Right kidney (tissue), 1 donor: ENCODE measurements at regions not wholly inside any gene's neighbourhood (a gene's known extent, or its start where the extent isn't known, plus 50 kb on each side); places are given as distances from the start of the nearest gene placed in this dataset.
"Not testable (repeated sequence)": the region's sequence is repeated elsewhere in the genome, so short reads cannot be mapped to it uniquely, and the experiment has no call there.

ENCODE experiments used
- DNase-seq: peaks from one replicate; pipeline ENCODE4 v3.0.0-alpha.2; 2016

- no peak for DNase-seq
These were observed 291.0 kb downstream of the PLOD2 start for GRCh38 chr3:145869958-145870357.

DNA sequence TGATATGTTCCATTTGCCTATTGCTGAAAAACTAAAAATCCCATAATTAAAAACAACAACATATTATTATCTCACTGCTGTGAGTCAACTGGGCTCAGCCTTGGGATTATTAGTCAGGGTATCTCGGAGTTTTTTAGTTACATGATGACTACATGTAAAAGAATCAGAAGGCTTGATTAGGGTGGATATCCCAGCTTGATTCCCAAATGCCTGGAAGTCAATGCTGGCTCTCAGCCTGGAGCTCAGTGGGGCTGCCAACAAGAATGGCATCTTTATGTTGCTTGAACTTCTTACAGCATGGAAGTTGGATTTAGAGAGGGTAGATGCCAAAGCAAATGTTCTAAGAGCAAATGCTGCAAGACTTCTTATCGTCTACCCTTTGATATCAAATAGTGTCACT lies 278.5 kb downstream of the PLOD2 start:
- no peak for DNase-seq

GRCh38 chr3:145889730-145890129 lies 271.3 kb downstream of the PLOD2 start:
- no peak for DNase-seq

DNA sequence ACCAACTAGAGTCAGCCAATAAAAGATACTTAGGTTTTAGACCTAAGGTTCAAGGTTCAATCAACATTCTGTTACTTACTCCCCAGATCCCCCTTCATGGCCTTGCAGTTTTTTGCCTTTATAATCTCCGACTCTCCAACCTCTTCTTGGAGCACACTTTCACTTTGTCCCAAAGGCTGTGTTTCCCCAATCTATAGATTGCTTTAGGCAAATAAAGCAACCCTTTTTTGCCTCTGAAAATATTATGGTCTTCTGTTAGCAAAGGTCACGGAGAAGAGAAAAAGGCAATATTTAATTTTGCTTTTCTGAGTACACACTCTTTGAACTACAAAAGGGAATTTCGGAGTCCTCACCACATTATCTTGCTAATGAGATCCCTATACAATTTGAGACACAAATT lies 268.1 kb downstream of the PLOD2 start:
- no peak for DNase-seq

DNA sequence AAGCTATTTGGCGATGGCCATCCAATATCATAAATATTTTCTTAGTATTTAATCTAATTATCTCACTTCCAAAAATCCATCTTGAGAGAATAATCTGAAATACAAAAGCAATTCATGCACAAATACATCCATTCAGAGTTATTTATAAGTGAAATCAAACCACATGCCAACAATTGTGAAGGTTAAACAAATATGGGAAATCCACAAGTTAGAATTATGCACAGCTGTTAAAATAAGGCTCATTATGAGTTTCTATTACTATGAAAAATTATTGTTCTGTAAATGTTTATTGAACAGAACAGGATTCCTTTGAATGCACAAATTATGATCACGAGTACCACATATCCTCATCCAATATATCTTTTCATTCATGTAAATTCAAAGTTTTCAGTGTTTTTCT lies 267.7 kb downstream of the PLOD2 start:
- DNase-seq: no peak

GRCh38 chr3:145898487-145898886 lies 262.5 kb downstream of the PLOD2 start:
- no peak for DNase-seq

DNA sequence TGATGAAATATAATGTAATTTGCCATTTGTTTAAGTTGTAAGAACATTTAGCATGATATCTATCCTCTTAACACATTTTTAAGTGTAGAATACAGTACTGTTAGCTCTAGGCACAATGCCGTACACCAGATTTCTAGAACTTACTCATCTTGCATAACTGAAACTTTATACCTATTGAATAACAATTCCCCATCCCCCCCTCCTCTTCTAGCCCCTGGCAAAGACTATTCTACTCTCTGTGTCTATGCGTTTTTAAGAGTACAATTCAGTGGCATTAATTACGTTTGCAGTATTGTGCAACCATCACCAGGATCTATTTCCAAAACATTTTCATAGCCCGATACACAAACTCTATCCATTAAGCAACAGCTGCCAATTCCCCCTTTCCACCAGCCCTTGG lies 261.7 kb downstream of the PLOD2 start:
- no peak for DNase-seq

GRCh38 chr3:145900056-145900829 lies 260.7 kb downstream of the PLOD2 start:
- no peak for DNase-seq

DNA sequence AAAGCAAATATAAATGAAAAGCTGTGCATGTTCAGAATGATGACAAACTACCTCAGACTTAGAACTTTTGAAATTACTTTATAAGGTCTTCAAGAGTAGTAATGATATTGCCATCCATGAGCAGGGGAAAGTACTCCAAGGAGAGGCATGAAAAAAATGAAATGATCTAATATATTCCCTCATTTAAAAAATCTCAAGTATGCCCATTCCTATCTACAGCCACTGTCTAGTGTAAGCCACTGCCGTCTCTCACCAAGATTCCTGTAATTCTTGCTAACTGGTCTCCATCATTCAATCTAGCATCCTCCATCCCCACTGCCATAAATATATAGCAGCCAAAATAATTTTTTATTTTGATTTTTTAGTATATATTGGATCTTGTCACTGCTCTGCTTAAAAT lies 258.8 kb downstream of the PLOD2 start:
- no peak for DNase-seq

GRCh38 chr3:145903472-145904013 lies 257.4 kb downstream of the PLOD2 start:
- no peak for DNase-seq

GRCh38 chr3:145904138-145904537 lies 256.8 kb downstream of the PLOD2 start:
- no peak for DNase-seq

DNA sequence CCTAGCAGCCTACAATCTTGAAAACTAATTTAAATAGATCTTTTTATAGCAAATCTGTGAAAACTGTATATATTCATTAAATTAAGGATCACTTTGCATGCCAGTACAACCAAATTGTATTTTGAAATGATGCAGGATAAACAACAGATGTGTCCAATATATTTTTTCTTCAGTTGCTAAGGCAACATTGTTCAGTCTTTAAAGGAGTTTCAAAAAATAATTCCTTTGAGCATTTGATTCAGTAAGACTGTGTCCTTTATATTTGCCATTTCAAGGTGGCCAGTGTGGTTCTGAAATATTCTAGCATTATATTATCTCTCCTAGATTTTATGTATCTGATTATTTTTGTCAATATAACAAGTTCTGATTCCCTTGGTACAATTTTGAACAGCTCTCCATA lies 254.7 kb downstream of the PLOD2 start:
- DNase-seq: no peak

DNA sequence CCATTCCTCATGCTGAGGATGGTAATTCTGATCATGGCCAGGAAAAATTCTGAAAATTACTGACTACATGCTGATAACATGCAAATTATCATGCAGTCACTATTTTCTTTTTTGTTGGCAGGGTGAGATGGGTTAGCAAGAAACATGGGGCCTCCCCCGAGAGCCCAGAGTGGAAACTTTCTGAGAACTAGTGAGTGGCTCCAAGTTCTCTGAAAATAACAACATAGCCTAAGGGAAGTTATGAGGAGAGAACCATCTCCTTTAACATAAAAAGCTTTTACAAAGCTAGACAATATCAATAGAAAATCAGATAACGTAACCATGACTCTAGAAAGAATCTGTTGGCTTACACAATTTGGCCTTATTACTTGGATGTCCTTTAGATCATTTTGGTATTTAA lies 254.2 kb downstream of the PLOD2 start:
- no peak for DNase-seq

- no peak for DNase-seq
These were observed 250.0 kb downstream of the PLOD2 start for GRCh38 chr3:145911016-145911415.

DNA sequence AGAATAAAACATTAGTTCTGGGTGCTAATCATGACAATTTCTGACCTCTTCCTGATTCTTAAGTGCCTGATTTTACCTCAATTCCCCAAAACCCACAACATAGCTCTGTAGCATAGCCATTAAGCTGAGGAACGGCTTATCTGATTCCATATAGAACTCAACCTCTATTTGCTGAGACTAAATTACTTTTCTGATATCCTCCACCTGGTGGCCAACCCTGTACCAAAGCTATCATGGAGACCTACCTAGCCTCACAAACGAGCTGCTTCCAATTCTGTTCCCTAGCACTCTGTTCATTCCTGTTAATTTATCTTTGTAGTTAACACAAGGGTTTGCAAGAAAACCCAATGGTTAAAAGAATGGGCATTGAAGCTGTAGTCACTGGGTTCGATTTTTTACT lies 245.2 kb downstream of the PLOD2 start:
- DNase-seq: no peak

GRCh38 chr3:145927736-145928135 lies 233.2 kb downstream of the PLOD2 start:
- not testable (repeated sequence) for DNase-seq

DNA sequence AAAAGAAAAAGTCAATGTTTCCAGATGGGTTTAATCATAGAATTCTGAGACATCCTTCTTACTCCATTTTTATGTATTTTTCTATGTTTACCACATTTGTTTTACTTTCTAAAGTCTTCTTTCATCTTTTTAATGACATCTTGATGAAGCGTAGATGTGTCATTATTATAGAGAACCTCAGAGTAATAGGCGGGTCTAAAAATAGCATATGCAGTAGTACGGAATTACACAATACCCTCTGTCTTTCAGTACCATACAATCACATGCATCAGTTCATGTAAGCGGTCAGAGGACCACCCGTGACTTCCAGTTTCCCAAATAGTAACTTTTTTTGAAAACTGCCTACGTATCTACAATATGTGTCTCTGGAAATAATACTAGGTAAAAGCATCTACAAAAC lies 224.0 kb downstream of the PLOD2 start:
- DNase-seq: no peak

DNA sequence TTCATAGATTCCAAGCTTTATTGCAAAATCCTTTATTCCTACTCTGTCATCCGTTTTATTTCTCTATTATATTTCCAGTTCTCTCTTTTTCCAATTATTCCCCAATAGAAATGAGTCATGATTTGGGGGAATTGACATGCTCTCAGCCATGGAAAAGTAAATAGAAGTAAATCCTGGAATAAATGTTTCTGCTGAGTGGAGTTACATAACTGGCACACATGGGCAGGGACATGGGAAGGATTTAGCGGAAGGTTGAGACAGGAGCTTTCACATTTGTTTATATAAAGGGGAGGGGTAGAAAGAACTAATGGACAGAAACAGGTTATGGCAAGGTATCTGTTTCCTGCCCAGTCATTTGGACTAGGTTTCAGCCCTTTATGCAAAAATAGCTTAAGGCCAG lies 221.6 kb downstream of the PLOD2 start:
- DNase-seq: no peak

DNA sequence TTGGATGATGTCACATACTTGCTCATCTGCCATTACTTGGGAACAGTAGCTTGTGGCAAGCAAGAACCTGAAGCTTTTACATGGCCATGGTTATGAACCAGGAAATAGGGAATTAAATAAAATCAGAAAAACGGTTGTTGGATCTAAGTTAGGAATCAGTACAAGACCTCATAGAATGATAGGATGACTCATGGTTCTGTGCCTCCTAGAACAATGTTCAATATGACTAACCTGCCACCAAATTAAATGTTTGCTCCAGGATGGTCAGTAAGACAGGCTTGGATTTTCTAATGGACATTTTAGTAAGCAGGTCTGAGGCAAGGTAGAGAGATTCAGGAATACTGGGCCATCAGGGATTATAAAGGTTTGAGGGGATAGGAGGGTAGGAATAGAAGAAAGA lies 218.9 kb downstream of the PLOD2 start:
- DNase-seq: no peak

DNA sequence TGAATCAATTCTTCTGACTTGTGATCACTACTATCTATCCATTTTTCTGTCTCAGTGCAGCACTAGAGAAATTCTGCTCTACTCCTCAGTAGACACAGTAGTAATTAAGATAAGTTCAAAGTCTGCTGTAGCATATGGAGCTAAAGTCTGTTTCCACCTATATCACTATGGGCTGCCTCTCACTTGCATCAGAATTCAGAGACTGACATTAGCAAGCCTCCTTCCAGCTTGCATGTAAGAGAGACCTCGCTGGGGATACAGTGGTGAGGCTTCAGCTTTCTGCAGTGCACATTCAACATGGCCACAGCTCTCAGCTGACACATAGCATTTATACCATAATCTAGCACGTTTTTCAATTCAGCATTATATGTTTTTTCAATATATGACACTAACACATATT lies 217.0 kb downstream of the PLOD2 start:
- no peak for DNase-seq

GRCh38 chr3:145951441-145951840 lies 209.5 kb downstream of the PLOD2 start:
- DNase-seq: no peak

DNA sequence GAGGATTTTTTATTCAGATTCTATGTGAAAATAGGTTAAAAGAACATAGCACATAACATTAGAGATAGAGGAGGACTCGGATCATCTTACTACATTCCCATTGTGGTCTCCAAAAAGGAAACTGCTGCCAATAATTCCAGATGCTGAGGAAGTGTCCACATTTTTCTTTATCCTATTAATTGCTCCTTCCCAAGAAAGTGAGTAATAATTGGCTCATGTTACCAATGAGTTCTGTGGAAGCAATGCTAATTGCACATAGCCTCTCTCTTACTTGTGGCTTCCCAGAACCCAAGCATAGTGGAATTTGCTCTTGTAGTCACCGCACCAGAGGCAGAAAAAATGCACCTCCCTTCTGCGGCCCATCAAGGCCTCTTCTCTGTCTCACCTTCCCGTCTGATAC lies 208.4 kb downstream of the PLOD2 start:
- DNase-seq: no peak

GRCh38 chr3:145953316-145953715 lies 207.7 kb downstream of the PLOD2 start:
- DNase-seq: no peak

GRCh38 chr3:145959457-145960088 lies 201.4 kb downstream of the PLOD2 start:
- no peak for DNase-seq
